A549 (cell line): ENCODE measurements at regions not wholly inside any gene's neighbourhood (a gene's known extent, or its start where the extent isn't known, plus 50 kb on each side); places are given as distances from the start of the nearest gene placed in this dataset.

ENCODE experiments used
- ATAC-seq, 2 experiments: fragments of 200-7000 bp in 1 of 2; fragments of >200 bp in 1 of 2; cut with Nextera tagmentation in 1 of 2; cut with Tn5 transposase in 1 of 2; 3 replicates each; pipeline versions ENCODE4 v1.8.0 to v1.9.1; 2018 to 2020; ENCODE audit warnings: mild to moderate bottlenecking in 1 of 2, moderate library complexity in 1 of 2
- CTCF ChIA-PET: fragments of 300-600 bp; sonication (Branson Sonifier 250); formaldehyde crosslinking; extraction: SDS; loops from one replicate; lab custom pipeline; 2021; ENCODE audit warnings: antibody characterized with exemption, inconsistent platforms; lab: Yijun Ruan, JAX
- POLR2A ChIA-PET: fragments of 350-600 bp; formaldehyde crosslinking; extraction: SDS; loops from one replicate; lab custom pipeline; 2021; ENCODE audit warnings: antibody characterized with exemption, inconsistent platforms; lab: Yijun Ruan, JAX
- DNase-seq, 2 experiments: peaks; one replicate each; pipeline versions ENCODE4 v3.0.0 to v3.0.0-alpha.2; 2011 to 2016; ENCODE audit warnings: low read depth in 1 of 2, low spot score in 1 of 2
- FAIRE-seq: peaks from 2 replicates; lab custom pipeline; 2011; peaks lifted over from hg19 to GRCh38; lab: Jason Lieb, UNC
- H3K27ac ChIP-seq, 2 experiments: fragments of >200 bp; sonication (Bioruptor Twin); formaldehyde crosslinking; 3 replicates each; pipeline ENCODE4 v1.5.1; 2016 to 2017
- H3K4me1 ChIP-seq: fragments of >200 bp; sonication (Bioruptor Twin); formaldehyde crosslinking; 3 replicates; pipeline ENCODE4 v1.6.1; 2016
- H3K4me2 ChIP-seq: fragments of >200 bp; sonication (Bioruptor Twin); formaldehyde crosslinking; 3 replicates; pipeline ENCODE4 v1.6.1; 2016
- H3K4me3 ChIP-seq: fragments of >200 bp; sonication (Bioruptor Twin); formaldehyde crosslinking; 3 replicates; pipeline ENCODE4 v1.5.1; 2016
- H3K9me3 ChIP-seq: fragments of >200 bp; sonication (Bioruptor Twin); formaldehyde crosslinking; 3 replicates; pipeline ENCODE4 v1.6.1; 2016
- BHLHE40 ChIP-seq: IDR thresholded peaks from 2 replicates; pipeline ENCODE4 v1.6.1; 2012; ENCODE audit warnings: low read depth, low read length, inconsistent platforms
- CBX2 ChIP-seq: fragments of 200-600 bp; sonication (generic); IDR thresholded peaks from 2 replicates; pipeline ENCODE4 v1.6.1; 2016; ENCODE audit warnings: low read depth, mild to moderate bottlenecking, borderline replicate concordance
- CHD2 ChIP-seq: fragments of 150-350 bp; IDR thresholded peaks from 2 replicates; pipeline ENCODE4 v1.6.1; 2014; ENCODE audit warnings: low read length; ENCODE audit not compliant: partially characterized antibody
- EHMT2 ChIP-seq: fragments of 200-600 bp; sonication (generic); IDR thresholded peaks from 2 replicates; pipeline ENCODE4 v1.6.1; 2016; ENCODE audit warnings: antibody characterized with exemption, low read depth, mild to moderate bottlenecking, moderate library complexity
- ESRRA ChIP-seq: fragments of 150-350 bp; IDR thresholded peaks from 2 replicates; pipeline ENCODE4 v1.6.1; 2014; ENCODE audit warnings: mild to moderate bottlenecking, low read length, borderline replicate concordance
- FOSL2 ChIP-seq, 2 experiments: fragments of 450-650 bp in 1 of 2; fragments of >200 bp in 1 of 2; sonication (Bioruptor Twin) in 1 of 2; formaldehyde crosslinking; IDR thresholded peaks; 2 replicates each; pipeline versions ENCODE4 v1.5.0 to v1.6.1; 2016 to 2020; ENCODE audit warnings: mild to moderate bottlenecking in 1 of 2, moderate library complexity in 1 of 2
- HDAC2 ChIP-seq: fragments of 200-600 bp; sonication (generic); IDR thresholded peaks from 2 replicates; pipeline ENCODE4 v1.6.1; 2016
- HOXB5 ChIP-seq: fragments of 250-450 bp; sonication (Bioruptor Pico); IDR thresholded peaks from 2 replicates; pipeline ENCODE4 v1.5.0; 2020; ENCODE audit warnings: mild to moderate bottlenecking, moderate library complexity
- JUN ChIP-seq, 2 experiments: fragments of >200 bp; sonication (Bioruptor Twin); formaldehyde crosslinking; IDR thresholded peaks; 2 replicates in 1 of 2; 3 replicates in 1 of 2; pipeline ENCODE4 v1.6.1; 2016 to 2017
- KDM1A ChIP-seq: fragments of 200-600 bp; sonication (generic); IDR thresholded peaks from 2 replicates; pipeline ENCODE4 v1.6.1; 2016; ENCODE audit warnings: low read depth, mild to moderate bottlenecking
- KDM5A ChIP-seq: fragments of 200-600 bp; sonication (generic); IDR thresholded peaks from 2 replicates; pipeline ENCODE4 v1.6.1; 2016; ENCODE audit warnings: antibody characterized with exemption, mild to moderate bottlenecking
- MAZ ChIP-seq: fragments of 150-350 bp; IDR thresholded peaks from 2 replicates; pipeline ENCODE4 v1.6.1; 2014; ENCODE audit warnings: antibody characterized with exemption, low read depth, low read length, borderline replicate concordance
- MYC ChIP-seq: IDR thresholded peaks from 2 replicates; pipeline ENCODE4 v1.6.1; 2012; ENCODE audit warnings: mild to moderate bottlenecking, inconsistent platforms, low read length, improper control_type of control experiment, borderline replicate concordance
- POLR2A ChIP-seq: IDR thresholded peaks from 2 replicates; pipeline ENCODE4 v1.6.1; 2012; ENCODE audit warnings: mild to moderate bottlenecking, low read length
- RAD21 ChIP-seq, 2 experiments: fragments of >200 bp in 1 of 2; sonication (Bioruptor Twin) in 1 of 2; formaldehyde crosslinking in 1 of 2; IDR thresholded peaks in 1 of 2; conservative IDR thresholded peaks in 1 of 2; 2 replicates in 1 of 2; 3 replicates in 1 of 2; pipeline ENCODE4 v1.6.1; 2012 to 2018; ENCODE audit warnings: inconsistent platforms in 1 of 2
- RCOR1 ChIP-seq: fragments of 150-350 bp; IDR thresholded peaks from 2 replicates; pipeline ENCODE4 v1.6.1; 2014; ENCODE audit warnings: antibody characterized with exemption, low read length, low read depth
- RFX5 ChIP-seq: fragments of 450-650 bp; IDR thresholded peaks from 2 replicates; pipeline ENCODE4 v1.7.1; 2014; ENCODE audit warnings: antibody characterized with exemption, mild to moderate bottlenecking, moderate library complexity
- ZC3H11A ChIP-seq: fragments of 450-650 bp; IDR thresholded peaks from 2 replicates; pipeline ENCODE4 v1.6.1; 2014; ENCODE audit warnings: antibody characterized with exemption, mild to moderate bottlenecking
- ZNF302 ChIP-seq: fragments of 250-450 bp; sonication (Bioruptor Pico); IDR thresholded peaks from 2 replicates; pipeline ENCODE4 v1.9.0; 2021; ENCODE audit warnings: inconsistent platforms, mild to moderate bottlenecking, moderate library complexity
- WGBS: methylation state at CpG from one replicate; pipeline ENCODE4 v1.1.6; 2017; ENCODE audit errors: missing lambda C conversion rate; 5-methylcytosine and 5-hydroxymethylcytosine counted together
- TF ChIP-seq, protein P1 (sequence below): IDR thresholded peaks from 2 replicates; pipeline ENCODE4 v1.6.1; 2012
- TF ChIP-seq, protein P2 (sequence below): fragments of 200-600 bp; sonication (generic); IDR thresholded peaks from 2 replicates; pipeline ENCODE4 v1.6.1; 2016; ENCODE audit warnings: antibody characterized with exemption, mild to moderate bottlenecking, moderate library complexity
- TF ChIP-seq, protein P3 (sequence below): fragments of >200 bp; sonication (Bioruptor Twin); formaldehyde crosslinking; IDR thresholded peaks from 3 replicates; pipeline ENCODE4 v1.6.1; 2016
- TF ChIP-seq, protein P4 (sequence below): fragments of >200 bp; sonication (Bioruptor Twin); formaldehyde crosslinking; IDR thresholded peaks from 2 replicates; pipeline ENCODE4 v1.6.1; 2016
- TF ChIP-seq, protein P5 (sequence below): fragments of >200 bp; sonication (Bioruptor Twin); formaldehyde crosslinking; IDR thresholded peaks from 3 replicates; pipeline ENCODE4 v1.5.1; 2016
- TF ChIP-seq, protein P6 (sequence below): fragments of 150-350 bp; IDR thresholded peaks from 2 replicates; pipeline ENCODE4 v1.6.1; 2014; ENCODE audit warnings: low read depth, mild to moderate bottlenecking, low read length
- TF ChIP-seq, protein P7 (sequence below): IDR thresholded peaks from 2 replicates; pipeline ENCODE4 v1.6.1; 2012

DNA sequence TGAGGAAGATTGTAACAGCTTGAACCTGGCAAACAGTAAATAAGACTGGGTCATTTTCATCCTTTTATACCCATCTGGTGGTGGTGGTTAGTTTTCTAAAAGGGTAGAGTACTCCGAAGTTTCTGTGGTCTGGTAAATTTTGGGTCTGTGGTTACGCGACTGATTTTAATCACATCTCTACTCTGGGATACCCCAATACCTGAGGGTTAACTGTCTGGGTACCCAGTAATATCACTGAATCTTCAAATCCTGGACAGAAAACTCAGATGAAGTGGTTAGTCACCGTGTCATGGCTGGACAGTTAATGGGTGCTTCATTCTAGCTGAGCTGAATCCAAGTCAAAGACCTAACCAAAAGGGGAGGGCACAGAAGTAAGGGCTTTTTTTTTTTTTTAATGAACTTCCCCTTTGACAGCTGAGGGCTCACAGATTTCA is 474.2 kb downstream of the GADD45G start:
- Histone ChIP-seq H3K27ac (no peak overlapping the region), H3K4me3 (no peak overlapping the region), H3K9me3 (no peaks in the 10 kb centered on the region), H3K4me1 (no peaks in the 10 kb centered on the region), H3K4me2 (no peak overlapping the region)
- no peak for DNase-seq
- TF ChIP-seq ESRRA: no peak
- no peak for TF ChIP-seq RAD21 (conservative IDR thresholded peaks at IDR 0.05 in 1 of 2, IDR thresholded peaks at IDR 0.05 in 1 of 2)
- TF ChIP-seq HDAC2: no peak
- TF ChIP-seq, protein P1, sequence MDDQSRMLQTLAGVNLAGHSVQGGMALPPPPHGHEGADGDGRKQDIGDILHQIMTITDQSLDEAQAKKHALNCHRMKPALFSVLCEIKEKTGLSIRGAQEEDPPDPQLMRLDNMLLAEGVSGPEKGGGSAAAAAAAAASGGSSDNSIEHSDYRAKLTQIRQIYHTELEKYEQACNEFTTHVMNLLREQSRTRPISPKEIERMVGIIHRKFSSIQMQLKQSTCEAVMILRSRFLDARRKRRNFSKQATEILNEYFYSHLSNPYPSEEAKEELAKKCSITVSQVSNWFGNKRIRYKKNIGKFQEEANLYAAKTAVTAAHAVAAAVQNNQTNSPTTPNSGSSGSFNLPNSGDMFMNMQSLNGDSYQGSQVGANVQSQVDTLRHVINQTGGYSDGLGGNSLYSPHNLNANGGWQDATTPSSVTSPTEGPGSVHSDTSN: no peak
- TF ChIP-seq, protein P2, sequence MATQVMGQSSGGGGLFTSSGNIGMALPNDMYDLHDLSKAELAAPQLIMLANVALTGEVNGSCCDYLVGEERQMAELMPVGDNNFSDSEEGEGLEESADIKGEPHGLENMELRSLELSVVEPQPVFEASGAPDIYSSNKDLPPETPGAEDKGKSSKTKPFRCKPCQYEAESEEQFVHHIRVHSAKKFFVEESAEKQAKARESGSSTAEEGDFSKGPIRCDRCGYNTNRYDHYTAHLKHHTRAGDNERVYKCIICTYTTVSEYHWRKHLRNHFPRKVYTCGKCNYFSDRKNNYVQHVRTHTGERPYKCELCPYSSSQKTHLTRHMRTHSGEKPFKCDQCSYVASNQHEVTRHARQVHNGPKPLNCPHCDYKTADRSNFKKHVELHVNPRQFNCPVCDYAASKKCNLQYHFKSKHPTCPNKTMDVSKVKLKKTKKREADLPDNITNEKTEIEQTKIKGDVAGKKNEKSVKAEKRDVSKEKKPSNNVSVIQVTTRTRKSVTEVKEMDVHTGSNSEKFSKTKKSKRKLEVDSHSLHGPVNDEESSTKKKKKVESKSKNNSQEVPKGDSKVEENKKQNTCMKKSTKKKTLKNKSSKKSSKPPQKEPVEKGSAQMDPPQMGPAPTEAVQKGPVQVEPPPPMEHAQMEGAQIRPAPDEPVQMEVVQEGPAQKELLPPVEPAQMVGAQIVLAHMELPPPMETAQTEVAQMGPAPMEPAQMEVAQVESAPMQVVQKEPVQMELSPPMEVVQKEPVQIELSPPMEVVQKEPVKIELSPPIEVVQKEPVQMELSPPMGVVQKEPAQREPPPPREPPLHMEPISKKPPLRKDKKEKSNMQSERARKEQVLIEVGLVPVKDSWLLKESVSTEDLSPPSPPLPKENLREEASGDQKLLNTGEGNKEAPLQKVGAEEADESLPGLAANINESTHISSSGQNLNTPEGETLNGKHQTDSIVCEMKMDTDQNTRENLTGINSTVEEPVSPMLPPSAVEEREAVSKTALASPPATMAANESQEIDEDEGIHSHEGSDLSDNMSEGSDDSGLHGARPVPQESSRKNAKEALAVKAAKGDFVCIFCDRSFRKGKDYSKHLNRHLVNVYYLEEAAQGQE: no peak
- TF ChIP-seq BHLHE40: no peak
- no peak for TF ChIP-seq CHD2
- TF ChIP-seq HOXB5 (CRISPR knock-in tag): no peak
- no peak for TF ChIP-seq MYC
- TF ChIP-seq, protein P3, sequence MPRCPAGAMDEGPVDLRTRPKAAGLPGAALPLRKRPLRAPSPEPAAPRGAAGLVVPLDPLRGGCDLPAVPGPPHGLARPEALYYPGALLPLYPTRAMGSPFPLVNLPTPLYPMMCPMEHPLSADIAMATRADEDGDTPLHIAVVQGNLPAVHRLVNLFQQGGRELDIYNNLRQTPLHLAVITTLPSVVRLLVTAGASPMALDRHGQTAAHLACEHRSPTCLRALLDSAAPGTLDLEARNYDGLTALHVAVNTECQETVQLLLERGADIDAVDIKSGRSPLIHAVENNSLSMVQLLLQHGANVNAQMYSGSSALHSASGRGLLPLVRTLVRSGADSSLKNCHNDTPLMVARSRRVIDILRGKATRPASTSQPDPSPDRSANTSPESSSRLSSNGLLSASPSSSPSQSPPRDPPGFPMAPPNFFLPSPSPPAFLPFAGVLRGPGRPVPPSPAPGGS: no peak
- no peak for TF ChIP-seq RFX5
- ATAC-seq: no peak
- POLR2A ChIA-PET: no interaction called here
- 70% methylated on average over 4 of the region's 4 CpGs for WGBS
- FAIRE-seq: no peak
- CTCF ChIA-PET: interaction anchor here (0.6 to 2.8 kb wide), 6 partner anchors 10 to 1876 kb away, joined by 3 to 7 read pairs (median 4); no protein-coding TSS in a partner anchor

DNA sequence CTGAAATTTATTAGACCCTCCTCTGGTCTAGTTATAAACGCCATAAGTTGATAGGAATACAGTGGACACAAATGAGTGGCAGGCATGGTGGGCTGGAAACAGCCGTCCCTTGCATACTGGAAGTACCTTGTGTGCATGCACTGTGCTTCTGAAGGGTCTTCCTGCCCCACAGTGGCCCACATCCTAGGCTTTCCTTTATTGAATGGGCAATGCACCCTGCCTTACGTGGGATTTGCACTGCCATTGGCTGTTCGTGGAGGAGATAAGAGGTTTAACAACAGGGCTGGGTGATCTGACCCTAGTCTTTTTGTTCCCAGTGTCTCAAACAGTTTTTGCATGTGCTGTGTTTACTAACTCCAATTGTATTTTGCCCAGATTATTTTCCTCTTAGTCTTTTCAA is 480.8 kb downstream of the GADD45G start:
- H3K27ac ChIP-seq: no peak overlapping the region
- ATAC-seq: no peak
- no peak for DNase-seq
- FAIRE-seq: no peak
- TF ChIP-seq RAD21 (conservative IDR thresholded peaks at IDR 0.05 in 1 of 2, IDR thresholded peaks at IDR 0.05 in 1 of 2): no peak
- TF ChIP-seq, protein P4, sequence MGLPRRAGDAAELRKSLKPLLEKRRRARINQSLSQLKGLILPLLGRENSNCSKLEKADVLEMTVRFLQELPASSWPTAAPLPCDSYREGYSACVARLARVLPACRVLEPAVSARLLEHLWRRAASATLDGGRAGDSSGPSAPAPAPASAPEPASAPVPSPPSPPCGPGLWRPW: no peak
- no peak for TF ChIP-seq JUN (IDR thresholded peaks at IDR 0.05)
- no peak for TF ChIP-seq POLR2A
- no peak for TF ChIP-seq KDM1A
- TF ChIP-seq ZNF302 (CRISPR knock-in tag): no peak
- TF ChIP-seq ZC3H11A: no peak
- TF ChIP-seq, protein P5, sequence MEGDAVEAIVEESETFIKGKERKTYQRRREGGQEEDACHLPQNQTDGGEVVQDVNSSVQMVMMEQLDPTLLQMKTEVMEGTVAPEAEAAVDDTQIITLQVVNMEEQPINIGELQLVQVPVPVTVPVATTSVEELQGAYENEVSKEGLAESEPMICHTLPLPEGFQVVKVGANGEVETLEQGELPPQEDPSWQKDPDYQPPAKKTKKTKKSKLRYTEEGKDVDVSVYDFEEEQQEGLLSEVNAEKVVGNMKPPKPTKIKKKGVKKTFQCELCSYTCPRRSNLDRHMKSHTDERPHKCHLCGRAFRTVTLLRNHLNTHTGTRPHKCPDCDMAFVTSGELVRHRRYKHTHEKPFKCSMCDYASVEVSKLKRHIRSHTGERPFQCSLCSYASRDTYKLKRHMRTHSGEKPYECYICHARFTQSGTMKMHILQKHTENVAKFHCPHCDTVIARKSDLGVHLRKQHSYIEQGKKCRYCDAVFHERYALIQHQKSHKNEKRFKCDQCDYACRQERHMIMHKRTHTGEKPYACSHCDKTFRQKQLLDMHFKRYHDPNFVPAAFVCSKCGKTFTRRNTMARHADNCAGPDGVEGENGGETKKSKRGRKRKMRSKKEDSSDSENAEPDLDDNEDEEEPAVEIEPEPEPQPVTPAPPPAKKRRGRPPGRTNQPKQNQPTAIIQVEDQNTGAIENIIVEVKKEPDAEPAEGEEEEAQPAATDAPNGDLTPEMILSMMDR: no peak
- TF ChIP-seq, protein P6, sequence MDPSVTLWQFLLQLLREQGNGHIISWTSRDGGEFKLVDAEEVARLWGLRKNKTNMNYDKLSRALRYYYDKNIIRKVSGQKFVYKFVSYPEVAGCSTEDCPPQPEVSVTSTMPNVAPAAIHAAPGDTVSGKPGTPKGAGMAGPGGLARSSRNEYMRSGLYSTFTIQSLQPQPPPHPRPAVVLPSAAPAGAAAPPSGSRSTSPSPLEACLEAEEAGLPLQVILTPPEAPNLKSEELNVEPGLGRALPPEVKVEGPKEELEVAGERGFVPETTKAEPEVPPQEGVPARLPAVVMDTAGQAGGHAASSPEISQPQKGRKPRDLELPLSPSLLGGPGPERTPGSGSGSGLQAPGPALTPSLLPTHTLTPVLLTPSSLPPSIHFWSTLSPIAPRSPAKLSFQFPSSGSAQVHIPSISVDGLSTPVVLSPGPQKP: no peak
- no peak for TF ChIP-seq ESRRA
- TF ChIP-seq KDM5A: no peak
- no peak for TF ChIP-seq MYC
- TF ChIP-seq, protein P1: no peak
- TF ChIP-seq FOSL2 (IDR thresholded peaks at IDR 0.05): no peak
- no peak for TF ChIP-seq FOSL2 (CRISPR knock-in tag; IDR thresholded peaks at IDR 0.05)
- no peak for TF ChIP-seq EHMT2
- TF ChIP-seq, protein P7, sequence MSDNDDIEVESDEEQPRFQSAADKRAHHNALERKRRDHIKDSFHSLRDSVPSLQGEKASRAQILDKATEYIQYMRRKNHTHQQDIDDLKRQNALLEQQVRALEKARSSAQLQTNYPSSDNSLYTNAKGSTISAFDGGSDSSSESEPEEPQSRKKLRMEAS: no peak
- TF ChIP-seq MAZ: no peak
- TF ChIP-seq HOXB5 (CRISPR knock-in tag): no peak
- TF ChIP-seq CBX2: no peak
- no peak for TF ChIP-seq RCOR1
- 73% methylated on average over 4 of the region's 4 CpGs for WGBS
- H3K9me3 ChIP-seq: no peaks in the 10 kb centered on the region
- no peak overlapping the region for H3K4me2 ChIP-seq
- H3K4me1 ChIP-seq: no peaks in the 10 kb centered on the region
- CTCF ChIA-PET: no interaction called here
- POLR2A ChIA-PET: no interaction called here
- no peak overlapping the region for H3K4me3 ChIP-seq
